Body of pancreas (tissue), 4 donors: ENCODE measurements at regions not wholly inside any gene's neighbourhood (a gene's known extent, or its start where the extent isn't known, plus 50 kb on each side); places are given as distances from the start of the nearest gene placed in this dataset.

Experiments used
- POLR2A ChIP-seq, 3 donors: fragments of 450-650 bp; IDR thresholded peaks; one replicate each; pipeline ENCODE4 v1.6.1; 2016; ENCODE audit warnings: antibody characterized with exemption in 3 of 3, mild to moderate bottlenecking in 2 of 3
- TF ChIP-seq, protein P1 (sequence below), 7 experiments: fragments of 450-650 bp in 4 of 7; fragments of 200-600 bp in 3 of 7; sonication (generic) in 3 of 7; IDR thresholded peaks; one replicate each; pipeline ENCODE4 v1.5.1; 2016 to 2019; ENCODE audit warnings: antibody characterized with exemption in 7 of 7

DNA sequence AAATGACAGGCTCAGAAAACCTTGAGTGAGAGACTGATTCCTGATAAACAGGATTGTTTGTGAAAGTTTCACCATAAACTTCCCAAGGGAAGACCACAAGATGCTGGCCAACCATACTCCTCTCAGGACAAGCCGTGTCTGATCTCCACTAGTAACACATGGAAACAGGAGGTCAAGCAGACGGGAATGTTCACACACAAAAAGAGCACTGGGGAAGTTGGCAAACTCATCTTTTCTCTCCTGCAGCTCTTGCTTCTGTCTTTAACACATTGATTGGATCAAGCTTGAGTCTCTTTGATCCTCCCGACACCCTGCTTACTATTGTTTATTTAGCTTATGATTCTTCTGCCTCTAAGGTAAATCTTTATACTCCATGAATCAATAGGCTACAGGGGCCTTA is 713.5 kb downstream of the PDCD6IP start:
- TF ChIP-seq, protein P1, sequence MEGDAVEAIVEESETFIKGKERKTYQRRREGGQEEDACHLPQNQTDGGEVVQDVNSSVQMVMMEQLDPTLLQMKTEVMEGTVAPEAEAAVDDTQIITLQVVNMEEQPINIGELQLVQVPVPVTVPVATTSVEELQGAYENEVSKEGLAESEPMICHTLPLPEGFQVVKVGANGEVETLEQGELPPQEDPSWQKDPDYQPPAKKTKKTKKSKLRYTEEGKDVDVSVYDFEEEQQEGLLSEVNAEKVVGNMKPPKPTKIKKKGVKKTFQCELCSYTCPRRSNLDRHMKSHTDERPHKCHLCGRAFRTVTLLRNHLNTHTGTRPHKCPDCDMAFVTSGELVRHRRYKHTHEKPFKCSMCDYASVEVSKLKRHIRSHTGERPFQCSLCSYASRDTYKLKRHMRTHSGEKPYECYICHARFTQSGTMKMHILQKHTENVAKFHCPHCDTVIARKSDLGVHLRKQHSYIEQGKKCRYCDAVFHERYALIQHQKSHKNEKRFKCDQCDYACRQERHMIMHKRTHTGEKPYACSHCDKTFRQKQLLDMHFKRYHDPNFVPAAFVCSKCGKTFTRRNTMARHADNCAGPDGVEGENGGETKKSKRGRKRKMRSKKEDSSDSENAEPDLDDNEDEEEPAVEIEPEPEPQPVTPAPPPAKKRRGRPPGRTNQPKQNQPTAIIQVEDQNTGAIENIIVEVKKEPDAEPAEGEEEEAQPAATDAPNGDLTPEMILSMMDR (IDR thresholded peaks at IDR 0.05): no peak
- TF ChIP-seq POLR2A (IDR thresholded peaks at IDR 0.05): no peak
